Stimulated activated naive CD8-positive, alpha-beta T cell treated with anti-CD3 and anti-CD28 coated beads, Interleukin-15, amount 100 ng/mL, for 72 hours (primary cell): ENCODE measurements at regions not wholly inside any gene's neighbourhood (a gene's known extent, or its start where the extent isn't known, plus 50 kb on each side); places are given as distances from the start of the nearest gene placed in this dataset.
"Not testable (repeated sequence)": the region's sequence is repeated elsewhere in the genome, so short reads cannot be mapped to it uniquely, and the experiment has no call there.

Source experiments
- ATAC-seq: fragments of 150-1000 bp; cut with Tn5 transposase; 2 replicates; pipeline ENCODE4 v1.10.0; 2021; ENCODE audit warnings: mild to moderate bottlenecking, moderate library complexity
- DNase-seq, 2 donors: peaks; one replicate each; pipeline ENCODE4 v3.0.0; 2021 to 2022
- H3K27ac Mint-ChIP-seq, 2 donors: one replicate each; pipeline ENCODE4 v1.8.0; 2022; ENCODE audit warnings: mild to moderate bottlenecking in 2 of 2, mixed read lengths in 2 of 2, moderate library complexity in 2 of 2
- H3K27me3 Mint-ChIP-seq: one replicate; pipeline ENCODE4 v1.8.0; 2022; ENCODE audit warnings: mixed read lengths
- H3K4me1 Mint-ChIP-seq: one replicate; pipeline ENCODE4 v1.8.0; 2022; ENCODE audit warnings: mild to moderate bottlenecking, mixed read lengths
- H3K4me3 Mint-ChIP-seq, 2 donors: one replicate each; pipeline ENCODE4 v1.8.0; 2022; ENCODE audit warnings: mild to moderate bottlenecking in 2 of 2, mixed read lengths in 2 of 2, moderate library complexity in 1 of 2
- H3K9me3 Mint-ChIP-seq, 2 donors: one replicate each; pipeline ENCODE4 v1.8.0; 2022; ENCODE audit warnings: mixed read lengths in 2 of 2

DNA sequence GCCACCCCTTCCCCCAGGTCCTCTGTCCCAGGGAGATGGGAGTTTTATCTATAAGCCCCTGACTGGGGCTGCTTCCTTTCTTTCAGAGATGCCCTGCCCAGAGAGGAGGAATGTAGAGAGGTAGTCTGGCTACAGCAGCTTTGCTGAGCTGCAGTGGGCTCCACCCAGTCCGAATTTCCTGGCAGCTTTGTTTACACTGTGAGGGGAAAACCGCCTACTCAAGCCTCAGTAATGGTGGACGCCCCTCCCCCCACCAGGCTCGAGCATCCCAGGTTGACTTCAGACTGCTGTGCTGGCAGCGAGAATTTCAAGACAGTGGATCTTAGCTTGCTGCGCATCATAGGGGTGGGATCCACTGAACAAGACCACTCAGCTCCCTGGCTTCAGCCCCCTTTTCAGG is 96.2 kb upstream of the C10orf90 start:
- ATAC-seq, H3K27me3 Mint-ChIP-seq, H3K4me3 Mint-ChIP-seq, H3K27ac Mint-ChIP-seq, DNase-seq, H3K4me1 Mint-ChIP-seq: not testable (repeated sequence)
- peaks cover 7 to 21% of the 10 kb centered on the region in 2 donors for H3K9me3 Mint-ChIP-seq

DNA sequence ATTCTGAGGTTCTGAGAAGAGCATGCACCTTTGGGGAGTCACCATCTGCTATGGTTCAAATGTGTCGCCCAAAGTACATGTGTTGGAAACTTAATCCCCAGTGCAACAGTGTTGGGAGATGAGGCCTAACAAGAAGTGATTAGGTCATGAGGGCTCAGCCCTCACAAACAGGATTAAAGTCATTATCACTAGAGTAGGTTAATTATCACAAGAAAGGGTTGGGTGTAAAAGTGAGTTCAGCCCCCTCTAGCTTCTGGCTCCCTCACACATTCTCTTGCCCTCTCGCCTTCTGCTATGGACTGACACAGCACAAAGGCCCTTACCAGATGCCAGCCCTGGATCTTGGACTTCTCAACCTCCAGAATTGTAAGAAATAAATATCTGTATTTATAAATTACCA is 100.3 kb upstream of the C10orf90 start:
- ATAC-seq (no peak), DNase-seq (no peak)
- Mint-ChIP-seq H3K27me3 (no peaks in the 10 kb centered on the region), H3K4me1 (no peaks in the 10 kb centered on the region), H3K27ac (no peak overlapping the region), H3K9me3 (peaks cover 0 to 6% of the 10 kb centered on the region in 2 donors), H3K4me3 (no peak overlapping the region)

DNA sequence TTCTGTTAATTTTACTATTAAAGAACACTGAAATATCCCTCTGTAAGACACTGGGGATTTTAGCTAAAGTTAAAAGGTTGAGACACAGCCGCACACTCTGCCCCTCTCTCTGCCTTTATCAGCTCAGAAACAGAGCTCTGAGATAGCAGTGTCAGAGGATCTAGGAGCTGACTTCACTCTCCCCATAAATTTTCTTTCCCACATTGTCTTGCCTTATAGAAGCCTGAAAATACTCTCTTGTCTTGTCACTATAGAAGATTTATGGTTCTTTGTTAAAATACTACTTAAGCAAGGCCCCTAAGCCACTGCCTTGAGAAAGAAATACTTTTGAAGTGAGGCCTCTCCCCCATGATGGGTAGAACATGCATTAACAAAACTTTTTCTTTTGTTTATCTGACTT is 105.7 kb upstream of the C10orf90 start:
- Mint-ChIP-seq H3K27ac (no peak overlapping the region), H3K27me3 (no peaks in the 10 kb centered on the region), H3K4me3 (no peak overlapping the region), H3K4me1 (no peaks in the 10 kb centered on the region), H3K9me3 (no peaks in the 10 kb centered on the region)
- ATAC-seq (no peak), DNase-seq (no peak)

DNA sequence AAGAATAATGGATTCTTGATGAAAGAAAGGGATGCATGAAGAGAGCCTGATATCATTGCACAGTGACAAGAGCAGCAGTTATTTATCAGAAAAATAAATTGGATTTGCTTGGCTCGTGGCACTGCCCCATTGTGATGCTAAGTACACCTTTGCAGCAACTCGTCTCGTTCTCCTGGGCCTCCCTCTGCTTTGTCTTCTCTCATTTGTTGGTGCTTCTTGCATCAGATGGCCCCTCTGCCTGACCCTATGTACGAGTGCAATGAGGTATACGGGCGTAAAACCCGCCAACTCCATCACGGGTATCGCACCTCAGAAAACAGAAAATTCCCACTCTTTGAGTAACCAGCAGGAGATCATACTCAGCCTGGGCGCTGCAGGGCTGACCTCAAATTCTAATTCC is 107.2 kb upstream of the C10orf90 start:
- no peak overlapping the region for H3K27ac Mint-ChIP-seq
- no peaks in the 10 kb centered on the region for H3K4me1 Mint-ChIP-seq
- DNase-seq, result no peak
- H3K9me3 Mint-ChIP-seq, result no peaks in the 10 kb centered on the region
- H3K4me3 Mint-ChIP-seq, result no peak overlapping the region
- ATAC-seq, result no peak
- H3K27me3 Mint-ChIP-seq, result no peaks in the 10 kb centered on the region

DNA sequence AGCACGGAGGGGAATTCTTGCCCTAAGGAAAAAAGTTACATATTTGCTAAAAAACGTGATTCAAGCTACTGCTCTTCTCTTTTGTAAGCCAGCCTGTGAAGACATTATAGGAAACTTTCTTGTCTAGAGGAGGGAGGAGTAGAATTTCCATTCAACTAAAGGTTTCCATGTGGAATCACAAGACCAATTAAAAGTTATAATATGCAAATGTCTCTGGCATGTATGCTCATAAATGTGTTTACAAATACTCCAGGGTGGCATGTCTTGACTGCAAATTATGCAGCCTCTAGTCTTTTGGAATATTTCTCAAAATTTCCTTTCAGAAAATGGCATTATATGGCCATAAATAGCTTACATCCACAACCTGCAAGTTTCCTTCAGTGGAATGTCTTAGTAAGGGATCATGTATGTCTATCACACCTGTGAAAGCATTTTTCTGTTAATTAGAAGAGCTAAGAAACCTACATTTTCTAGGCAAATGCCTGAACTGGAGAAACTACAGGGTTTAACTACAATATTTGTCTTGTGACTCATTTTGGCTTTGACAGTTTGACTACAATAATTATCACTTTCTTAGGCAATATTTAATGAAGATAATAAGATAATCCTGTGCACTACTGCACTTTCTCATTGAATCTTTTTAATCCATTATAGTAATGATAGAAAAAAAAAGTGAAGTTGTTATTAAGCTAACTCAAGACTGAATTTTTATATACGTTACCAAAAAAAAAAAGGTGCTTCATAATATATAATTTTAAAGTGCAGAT is 111.1 kb upstream of the C10orf90 start:
- ATAC-seq, result no peak

DNA sequence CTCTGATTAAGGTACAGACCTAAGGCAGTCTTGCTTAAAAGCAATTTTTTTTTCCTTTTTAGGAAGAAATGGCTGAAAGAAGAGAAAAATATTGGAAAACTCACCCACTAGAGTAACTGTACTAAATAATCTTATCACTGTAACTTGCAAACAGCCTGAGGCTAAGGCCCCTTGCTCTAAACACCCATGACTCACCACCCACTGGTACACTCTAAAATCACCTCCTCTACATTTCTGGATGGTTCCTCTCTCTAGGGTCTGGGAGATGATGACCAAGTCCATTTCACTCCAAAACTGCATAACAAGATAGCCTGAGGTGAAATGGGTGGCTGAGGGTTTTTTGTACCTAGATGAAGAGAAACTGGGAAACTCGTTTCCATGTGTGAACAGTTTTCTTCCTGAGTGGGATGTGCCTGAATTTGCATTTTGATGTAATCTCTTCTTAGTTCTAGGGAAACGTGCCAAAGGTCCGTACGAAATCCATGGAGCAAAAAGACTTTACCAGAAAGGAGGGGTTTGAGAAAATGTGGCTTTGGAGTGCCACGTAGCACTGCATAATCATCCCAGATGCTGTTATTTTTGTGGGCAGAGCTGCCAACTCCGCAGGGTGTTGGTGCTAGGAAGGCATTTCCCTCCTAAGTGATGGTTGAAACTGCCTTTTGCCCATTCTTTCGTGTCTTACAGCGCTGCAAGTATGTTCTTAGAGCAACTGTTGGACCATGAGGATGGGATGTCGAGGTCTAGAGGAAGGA is 113.5 kb upstream of the C10orf90 start:
- Mint-ChIP-seq H3K27ac (no peak overlapping the region), H3K4me1 (no peaks in the 10 kb centered on the region), H3K9me3 (peaks cover 0 to 5% of the 10 kb centered on the region in 2 donors), H3K27me3 (no peaks in the 10 kb centered on the region), H3K4me3 (no peak overlapping the region)
- ATAC-seq (no peak), DNase-seq (no peak)

More for the DNA sequence above, 111.1 kb upstream of the C10orf90 start:
- peaks cover 0 to 5% of the 10 kb centered on the region in 2 donors for H3K9me3 Mint-ChIP-seq
- no peak overlapping the region for H3K27ac Mint-ChIP-seq
- no peak for DNase-seq
- no peaks in the 10 kb centered on the region for H3K27me3 Mint-ChIP-seq
- no peak overlapping the region for H3K4me3 Mint-ChIP-seq
- no peaks in the 10 kb centered on the region for H3K4me1 Mint-ChIP-seq

DNA sequence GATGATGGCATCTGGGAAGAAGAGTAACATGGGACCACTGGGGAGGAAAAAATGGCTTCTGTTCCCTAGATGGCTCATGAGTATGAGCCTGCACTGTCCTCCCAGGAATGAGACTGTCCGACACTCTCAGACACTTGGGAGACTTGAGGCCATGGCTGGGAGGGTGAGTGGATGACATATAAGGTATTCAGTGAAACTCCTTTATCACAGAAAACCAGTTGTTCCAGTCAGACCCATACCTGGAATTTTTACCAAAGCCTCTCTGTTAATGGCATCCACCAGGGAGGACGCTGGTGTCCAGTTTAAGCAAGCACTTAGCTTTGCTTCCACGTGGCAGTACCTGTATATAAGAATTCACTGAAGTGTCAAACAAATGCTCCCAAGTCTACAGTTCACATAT is 116.7 kb upstream of the C10orf90 start:
- Mint-ChIP-seq H3K27ac (no peak overlapping the region), H3K27me3 (no peaks in the 10 kb centered on the region), H3K4me3 (no peak overlapping the region), H3K9me3 (peaks cover 0 to 5% of the 10 kb centered on the region in 2 donors), H3K4me1 (no peaks in the 10 kb centered on the region)
- ATAC-seq (no peak), DNase-seq (no peak)

DNA sequence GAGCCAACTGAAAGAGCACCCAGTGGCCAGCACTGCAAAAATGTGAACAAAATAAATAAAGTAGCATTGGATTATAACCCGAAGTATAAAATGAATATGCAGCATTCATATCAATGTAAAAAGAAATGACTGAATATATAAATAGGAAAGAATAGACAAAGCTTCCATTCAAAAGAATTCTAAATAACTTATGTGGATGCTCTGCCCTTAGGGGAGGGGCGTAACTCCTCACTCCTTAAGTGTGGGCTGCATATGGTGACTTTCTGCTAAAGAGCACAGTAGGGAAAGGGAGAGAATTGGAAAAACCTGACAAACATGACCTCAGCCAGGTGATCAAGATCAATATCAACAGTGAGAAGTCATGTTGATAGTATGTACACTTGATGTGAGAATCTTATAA is 109.9 kb upstream of the DOCK1 start:
- H3K27ac Mint-ChIP-seq, result no peak overlapping the region
- no peak overlapping the region for H3K4me3 Mint-ChIP-seq
- H3K4me1 Mint-ChIP-seq, result no peaks in the 10 kb centered on the region
- no peak for ATAC-seq
- H3K9me3 Mint-ChIP-seq, result peaks cover 12 to 35% of the 10 kb centered on the region in 2 donors
- no peaks in the 10 kb centered on the region for H3K27me3 Mint-ChIP-seq
- no peak for DNase-seq

DNA sequence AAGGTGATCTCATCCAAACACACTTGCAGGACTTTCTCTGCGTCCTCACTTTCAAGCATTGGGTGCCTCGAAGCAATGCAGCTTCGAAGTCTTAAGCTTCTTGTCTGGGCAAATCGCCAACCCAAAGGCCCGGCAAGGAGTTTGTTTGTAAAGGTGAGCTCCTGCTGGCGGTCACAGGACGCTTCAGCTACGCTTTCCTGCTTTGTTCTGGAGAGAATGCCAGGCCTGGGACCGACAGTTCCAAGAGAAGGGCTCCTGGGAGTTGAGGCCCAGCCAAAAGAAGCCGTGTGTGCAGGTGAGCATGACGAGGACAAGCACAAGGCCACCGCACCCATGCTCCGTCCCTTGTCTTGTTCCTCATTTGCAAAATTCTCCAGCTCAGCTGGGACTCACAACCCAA is 106.6 kb upstream of the DOCK1 start:
- Mint-ChIP-seq H3K27me3 (no peaks in the 10 kb centered on the region), H3K27ac (no peak overlapping the region), H3K9me3 (peaks cover 6 to 27% of the 10 kb centered on the region in 2 donors), H3K4me1 (no peaks in the 10 kb centered on the region), H3K4me3 (no peak overlapping the region)
- ATAC-seq (no peak), DNase-seq (no peak)

DNA sequence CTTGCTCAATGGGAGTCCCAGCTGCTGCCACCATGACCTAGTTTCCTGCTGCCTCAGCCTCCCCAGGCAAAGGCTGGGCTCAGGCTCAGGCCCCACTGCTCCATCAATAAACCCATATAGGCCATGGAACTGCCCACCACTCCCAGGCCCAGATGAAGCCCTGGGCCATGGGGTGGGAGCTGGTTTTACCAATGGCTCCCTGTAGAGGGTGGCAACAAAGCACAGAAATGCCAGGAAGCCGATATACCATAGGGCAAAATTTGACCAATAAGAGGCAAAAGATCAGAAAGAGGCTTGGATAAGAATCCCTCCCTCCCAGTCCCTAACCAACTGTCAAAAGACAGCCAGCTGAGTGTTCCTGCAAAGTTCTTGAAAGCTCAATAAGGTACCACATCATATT is 101.8 kb upstream of the DOCK1 start:
- no peaks in the 10 kb centered on the region for H3K4me1 Mint-ChIP-seq
- ATAC-seq (no peak), DNase-seq (no peak)
- H3K4me3 Mint-ChIP-seq, result no peak overlapping the region
- no peak overlapping the region for H3K27ac Mint-ChIP-seq
- no peaks in the 10 kb centered on the region for H3K27me3 Mint-ChIP-seq
- H3K9me3 Mint-ChIP-seq, result peaks cover 0 to 16% of the 10 kb centered on the region in 2 donors

DNA sequence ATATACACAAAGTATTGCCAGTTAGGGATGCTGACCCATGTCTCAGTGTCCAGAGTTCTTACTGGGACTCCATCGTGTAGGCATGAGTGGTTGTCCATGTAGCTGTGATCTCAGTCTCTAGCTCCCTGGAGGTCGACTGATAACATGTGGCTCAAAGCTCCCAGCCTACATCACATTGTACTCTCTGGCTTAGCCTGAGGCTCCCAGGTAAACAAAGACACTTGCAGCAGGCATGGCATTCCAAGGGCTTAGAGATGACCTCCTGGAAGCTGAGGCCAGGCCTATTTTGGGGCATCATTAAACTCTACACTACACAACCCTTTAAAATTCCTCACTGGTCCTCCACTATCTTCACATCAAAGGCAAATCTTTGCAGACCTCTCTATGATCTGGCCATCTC is 100.8 kb upstream of the DOCK1 start:
- Mint-ChIP-seq H3K4me3 (no peak overlapping the region), H3K9me3 (peaks cover 0 to 10% of the 10 kb centered on the region in 2 donors), H3K27me3 (no peaks in the 10 kb centered on the region), H3K4me1 (no peaks in the 10 kb centered on the region), H3K27ac (no peak overlapping the region)
- ATAC-seq (no peak), DNase-seq (no peak)

DNA sequence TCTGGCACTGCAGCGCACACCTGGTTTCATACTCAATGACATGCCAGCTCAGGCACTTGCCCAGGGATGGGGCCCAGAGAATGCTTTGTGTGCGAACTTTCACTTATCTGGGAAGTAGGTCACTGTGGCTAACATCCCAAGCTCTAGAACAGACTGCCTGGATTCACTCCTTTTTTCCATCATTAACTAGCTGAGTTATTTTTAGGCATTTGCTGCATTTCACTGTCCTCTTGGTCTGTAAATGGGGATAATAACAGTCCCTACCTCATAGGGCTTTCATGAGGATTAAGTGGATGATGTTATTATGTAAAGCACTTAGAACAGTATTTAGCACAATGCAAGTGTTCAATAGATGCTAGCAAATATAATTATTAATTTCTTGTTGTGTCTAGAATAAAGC is 98.7 kb upstream of the DOCK1 start:
- Mint-ChIP-seq H3K4me3 (no peak overlapping the region), H3K27me3 (no peaks in the 10 kb centered on the region), H3K9me3 (peaks cover 13 to 21% of the 10 kb centered on the region in 2 donors), H3K27ac (no peak overlapping the region), H3K4me1 (no peaks in the 10 kb centered on the region)
- no peak for ATAC-seq
- no peak for DNase-seq

DNA sequence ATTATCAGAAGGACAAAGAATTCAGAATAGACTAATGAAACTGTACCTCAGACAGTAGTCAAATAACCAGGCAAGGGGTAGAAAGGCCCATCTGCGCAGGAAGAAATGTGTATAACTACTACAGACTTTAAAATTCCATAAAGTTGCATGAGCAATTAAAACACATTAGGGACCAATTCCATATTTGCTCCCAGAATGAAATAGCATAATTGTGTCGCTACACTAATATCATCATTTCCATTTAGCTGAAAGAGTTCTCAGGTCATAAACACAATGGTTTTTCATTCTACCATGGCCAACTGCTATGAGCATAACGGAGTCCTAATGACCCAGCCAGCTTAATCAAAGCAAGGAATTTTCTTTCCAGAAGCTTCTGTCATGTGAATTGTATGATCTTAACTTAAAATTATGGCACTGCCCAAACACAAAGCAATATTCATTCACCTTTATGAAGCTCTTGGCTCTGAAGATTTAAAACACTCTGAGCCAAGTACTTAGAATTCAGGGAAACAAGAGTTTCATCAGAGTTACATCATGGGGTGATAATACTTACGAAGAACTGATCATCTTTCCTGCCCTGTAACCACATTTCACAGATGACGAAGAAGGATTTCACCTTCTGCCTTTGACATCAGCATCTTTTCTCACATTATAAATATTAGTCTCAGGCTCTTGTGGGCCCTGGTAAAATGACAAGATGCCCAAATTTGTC is 98.1 kb upstream of the DOCK1 start:
- Mint-ChIP-seq H3K9me3 (peaks cover 14 to 21% of the 10 kb centered on the region in 2 donors), H3K27ac (no peak overlapping the region), H3K4me1 (no peaks in the 10 kb centered on the region), H3K4me3 (no peak overlapping the region), H3K27me3 (no peaks in the 10 kb centered on the region)
- DNase-seq (no peak), ATAC-seq (no peak)

DNA sequence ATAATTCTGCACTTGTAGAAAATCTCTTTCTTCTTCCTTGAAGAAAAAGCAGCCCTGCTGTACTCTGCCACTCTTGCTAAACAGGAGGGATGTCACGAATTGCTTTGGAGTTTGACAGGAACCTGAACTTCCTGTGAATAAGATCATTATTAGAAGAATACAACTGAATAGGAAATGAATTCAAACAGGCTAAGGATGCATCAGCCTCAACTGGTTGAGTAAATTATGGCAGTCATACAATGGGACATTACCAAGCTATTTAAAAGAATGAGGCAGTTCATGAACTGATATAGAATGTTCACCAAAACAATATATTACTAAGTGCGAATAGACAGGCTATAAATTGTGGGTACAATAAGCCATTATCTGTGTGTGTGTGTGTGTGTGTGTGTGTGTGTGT is 97.1 kb upstream of the DOCK1 start:
- peaks cover 14 to 21% of the 10 kb centered on the region in 2 donors for H3K9me3 Mint-ChIP-seq
- peak overlapping the region in 1 of 2 donors; percentile 27 for H3K27ac Mint-ChIP-seq
- DNase-seq (no peak), ATAC-seq (no peak)
- no peaks in the 10 kb centered on the region for H3K4me1 Mint-ChIP-seq
- H3K27me3 Mint-ChIP-seq, result no peaks in the 10 kb centered on the region
- no peak overlapping the region for H3K4me3 Mint-ChIP-seq

DNA sequence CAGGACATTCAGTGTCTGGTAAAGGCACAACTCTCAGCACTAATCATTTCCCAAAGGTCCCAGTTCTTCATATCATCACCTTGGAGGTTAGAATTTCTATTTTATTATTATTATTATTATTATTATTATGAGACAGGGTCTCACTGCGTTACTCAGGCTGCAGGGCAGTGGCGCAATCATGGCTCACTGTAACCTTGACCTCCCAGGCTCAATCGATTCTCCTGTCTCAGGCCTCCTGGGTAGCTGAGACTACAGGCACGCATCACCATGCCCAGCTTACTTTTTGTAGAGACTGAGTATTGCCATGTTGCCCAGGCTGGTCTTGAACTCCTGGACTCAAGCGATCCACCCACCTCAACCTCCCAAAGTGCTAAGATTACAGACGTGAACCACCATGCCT is 91.8 kb upstream of the DOCK1 start:
- ATAC-seq, result no peak
- no peak overlapping the region for H3K27ac Mint-ChIP-seq
- H3K27me3 Mint-ChIP-seq, result peaks cover 8% of the 10 kb centered on the region
- H3K4me3 Mint-ChIP-seq, result no peak overlapping the region
- H3K4me1 Mint-ChIP-seq, result no peaks in the 10 kb centered on the region
- DNase-seq, result no peak
- peaks cover 14 to 21% of the 10 kb centered on the region in 2 donors for H3K9me3 Mint-ChIP-seq

DNA sequence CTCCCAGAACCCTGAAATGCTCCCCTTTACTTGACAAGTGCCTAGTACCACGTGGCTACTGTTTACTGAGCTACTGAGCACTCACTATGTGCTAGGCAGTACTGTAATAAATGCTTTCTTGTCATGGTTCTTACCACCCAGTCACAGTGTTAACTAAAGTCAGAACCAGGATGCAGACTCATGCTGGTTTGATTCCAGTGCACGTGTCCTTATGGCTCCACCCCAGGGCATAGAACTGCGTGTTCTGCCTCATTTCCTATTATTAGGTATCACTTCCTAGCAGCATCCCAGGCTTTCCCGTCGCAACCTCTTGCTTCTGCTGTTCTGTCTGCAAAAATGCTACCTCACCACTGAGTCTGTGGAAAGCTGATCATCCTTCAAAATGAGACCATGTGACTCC is 71.7 kb upstream of the DOCK1 start:
- Mint-ChIP-seq H3K27me3 (peaks cover 11% of the 10 kb centered on the region), H3K9me3 (peaks cover 0 to 9% of the 10 kb centered on the region in 2 donors), H3K4me3 (no peak overlapping the region), H3K27ac (no peak overlapping the region), H3K4me1 (no peaks in the 10 kb centered on the region)
- no peak for ATAC-seq
- no peak for DNase-seq
